ENCODE measurements at regions not wholly inside any gene's neighbourhood (a gene's known extent, or its start where the extent isn't known, plus 50 kb on each side); places are given as distances from the start of the nearest gene placed in this dataset.

DNA sequence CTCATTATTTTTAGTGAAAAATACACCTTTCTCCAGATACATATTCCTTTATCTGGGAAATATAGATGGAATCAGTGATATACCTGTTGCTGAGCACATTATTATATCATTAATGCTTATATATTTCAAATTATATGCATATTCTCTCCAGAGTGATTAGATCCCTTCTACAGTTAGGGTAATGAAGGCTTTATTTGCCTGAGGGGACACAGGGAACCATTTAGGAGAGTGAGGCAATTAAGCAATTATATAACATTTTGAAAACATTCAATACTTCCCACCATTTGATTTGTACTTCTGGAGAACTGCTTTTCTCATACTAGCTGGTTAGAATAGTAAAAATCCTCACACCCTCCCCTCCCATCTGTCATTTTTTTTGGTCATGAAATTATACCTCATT lies 212.8 kb upstream of the NOVA1 start:
- H3K36me3 ChIP-seq (ENCODE audit: low read depth), result no peaks in the 10 kb centered on the region
- no peak overlapping the region for H3K27ac ChIP-seq (ENCODE audit: poor library complexity, severe bottlenecking)
- TF ChIP-seq, protein P1, sequence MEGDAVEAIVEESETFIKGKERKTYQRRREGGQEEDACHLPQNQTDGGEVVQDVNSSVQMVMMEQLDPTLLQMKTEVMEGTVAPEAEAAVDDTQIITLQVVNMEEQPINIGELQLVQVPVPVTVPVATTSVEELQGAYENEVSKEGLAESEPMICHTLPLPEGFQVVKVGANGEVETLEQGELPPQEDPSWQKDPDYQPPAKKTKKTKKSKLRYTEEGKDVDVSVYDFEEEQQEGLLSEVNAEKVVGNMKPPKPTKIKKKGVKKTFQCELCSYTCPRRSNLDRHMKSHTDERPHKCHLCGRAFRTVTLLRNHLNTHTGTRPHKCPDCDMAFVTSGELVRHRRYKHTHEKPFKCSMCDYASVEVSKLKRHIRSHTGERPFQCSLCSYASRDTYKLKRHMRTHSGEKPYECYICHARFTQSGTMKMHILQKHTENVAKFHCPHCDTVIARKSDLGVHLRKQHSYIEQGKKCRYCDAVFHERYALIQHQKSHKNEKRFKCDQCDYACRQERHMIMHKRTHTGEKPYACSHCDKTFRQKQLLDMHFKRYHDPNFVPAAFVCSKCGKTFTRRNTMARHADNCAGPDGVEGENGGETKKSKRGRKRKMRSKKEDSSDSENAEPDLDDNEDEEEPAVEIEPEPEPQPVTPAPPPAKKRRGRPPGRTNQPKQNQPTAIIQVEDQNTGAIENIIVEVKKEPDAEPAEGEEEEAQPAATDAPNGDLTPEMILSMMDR (IDR thresholded peaks at IDR 0.05; ENCODE audit: poor library complexity, severe bottlenecking), result no peak
- no peaks in the 10 kb centered on the region for H3K4me1 ChIP-seq (ENCODE audit: insufficient read depth, poor library complexity, severe bottlenecking)
- ATAC-seq (ENCODE audit: low read depth) (no peak), DNase-seq (ENCODE audit: low spot score) (no peak)
- peaks cover 10% of the 10 kb centered on the region for H3K27me3 ChIP-seq (ENCODE audit: insufficient read depth, poor library complexity, severe bottlenecking)
- H3K9me3 ChIP-seq (ENCODE audit: severe bottlenecking), result no peaks in the 10 kb centered on the region
- H3K4me3 ChIP-seq (ENCODE audit: severe bottlenecking), result no peak overlapping the region

DNA sequence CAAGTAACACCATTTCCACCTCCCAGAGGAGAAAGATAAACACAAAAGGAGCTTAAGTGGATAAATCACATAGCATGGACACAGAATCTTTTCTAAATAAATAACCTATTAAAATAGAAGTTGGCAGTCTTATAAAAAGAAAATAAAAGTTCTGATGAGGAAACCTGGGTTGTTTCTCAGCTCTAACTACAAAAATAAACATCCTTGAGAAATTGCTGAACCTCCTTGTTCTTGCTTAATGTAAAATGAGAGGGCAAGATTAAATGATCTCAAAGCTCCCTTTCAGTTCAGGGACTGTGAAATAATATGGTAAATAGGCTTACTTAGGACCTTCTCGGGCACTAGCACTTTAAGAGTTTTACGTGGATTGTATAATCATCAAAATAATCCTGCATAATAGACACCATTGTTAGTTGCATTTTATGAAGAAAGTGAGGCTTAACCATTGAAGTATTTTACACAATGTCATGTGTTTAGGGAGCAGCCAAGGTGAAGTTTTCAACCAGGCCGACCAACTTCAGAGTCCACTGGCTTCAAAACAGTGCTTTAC lies 214.0 kb upstream of the NOVA1 start:
- Histone ChIP-seq H3K9me3 (ENCODE audit: severe bottlenecking) (no peaks in the 10 kb centered on the region), H3K27ac (ENCODE audit: poor library complexity, severe bottlenecking) (no peak overlapping the region), H3K27me3 (ENCODE audit: insufficient read depth, poor library complexity, severe bottlenecking) (peaks cover 10% of the 10 kb centered on the region), H3K36me3 (ENCODE audit: low read depth) (no peaks in the 10 kb centered on the region), H3K4me3 (ENCODE audit: severe bottlenecking) (no peak overlapping the region), H3K4me1 (ENCODE audit: insufficient read depth, poor library complexity, severe bottlenecking) (no peaks in the 10 kb centered on the region)
- ATAC-seq (ENCODE audit: low read depth) (no peak), DNase-seq (ENCODE audit: low spot score) (no peak)
- TF ChIP-seq, protein P1 (IDR thresholded peaks at IDR 0.05; ENCODE audit: poor library complexity, severe bottlenecking), result no peak

DNA sequence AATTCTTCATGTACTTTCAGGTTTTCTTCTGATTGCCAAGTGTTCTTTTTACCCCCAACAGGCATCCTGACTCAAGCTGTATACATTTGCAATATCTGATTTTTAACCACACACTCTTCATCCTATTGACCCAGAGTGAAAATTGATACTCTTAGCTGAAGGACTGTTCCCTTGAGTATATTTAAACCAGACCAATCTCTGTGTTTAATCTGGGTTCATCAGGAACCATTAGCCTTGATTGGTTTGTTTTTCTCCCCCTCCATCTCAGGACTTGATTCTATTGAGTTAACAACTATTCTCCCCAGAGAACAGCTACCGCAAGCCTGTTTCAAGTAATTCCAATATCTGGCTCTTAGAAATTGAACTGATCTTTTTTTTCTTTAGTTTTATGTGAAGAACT lies 222.3 kb upstream of the NOVA1 start:
- Histone ChIP-seq H3K9me3 (ENCODE audit: severe bottlenecking) (no peaks in the 10 kb centered on the region), H3K27ac (ENCODE audit: poor library complexity, severe bottlenecking) (no peak overlapping the region), H3K36me3 (ENCODE audit: low read depth) (no peaks in the 10 kb centered on the region), H3K4me3 (ENCODE audit: severe bottlenecking) (no peak overlapping the region), H3K27me3 (ENCODE audit: insufficient read depth, poor library complexity, severe bottlenecking) (peaks cover 14% of the 10 kb centered on the region), H3K4me1 (ENCODE audit: insufficient read depth, poor library complexity, severe bottlenecking) (no peaks in the 10 kb centered on the region)
- TF ChIP-seq, protein P1 (IDR thresholded peaks at IDR 0.05; ENCODE audit: poor library complexity, severe bottlenecking), result no peak
- ATAC-seq (ENCODE audit: low read depth), result 0 out of 3 replicates have a peak, but pooled peaks have one; percentile 36
- DNase-seq (ENCODE audit: low spot score), result no peak

DNA sequence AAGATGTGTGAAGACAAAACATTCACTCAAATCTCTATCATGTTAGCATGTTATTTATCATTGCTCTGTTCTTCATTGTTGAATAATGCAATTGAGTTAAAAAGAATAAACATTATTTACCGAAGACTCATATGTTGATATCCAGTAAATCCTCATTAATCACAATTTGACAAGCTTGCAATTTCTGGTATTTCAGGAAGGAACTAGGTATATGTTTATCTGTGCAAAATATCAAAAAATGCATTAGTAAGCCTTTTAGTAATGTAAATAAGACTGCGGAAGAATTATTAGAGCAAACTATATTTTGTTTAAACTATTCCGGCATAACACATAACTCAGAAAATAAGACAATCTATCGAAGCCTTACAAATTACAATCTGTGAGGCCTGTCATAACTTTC lies 222.7 kb upstream of the NOVA1 start:
- Histone ChIP-seq H3K27ac (ENCODE audit: poor library complexity, severe bottlenecking) (no peak overlapping the region), H3K4me1 (ENCODE audit: insufficient read depth, poor library complexity, severe bottlenecking) (no peaks in the 10 kb centered on the region), H3K27me3 (ENCODE audit: insufficient read depth, poor library complexity, severe bottlenecking) (peaks cover 16% of the 10 kb centered on the region), H3K36me3 (ENCODE audit: low read depth) (no peaks in the 10 kb centered on the region), H3K9me3 (ENCODE audit: severe bottlenecking) (no peaks in the 10 kb centered on the region), H3K4me3 (ENCODE audit: severe bottlenecking) (no peak overlapping the region)
- no peak for DNase-seq (ENCODE audit: low spot score)
- ATAC-seq (ENCODE audit: low read depth), result no peak; the same call in 2 of the 3 replicates
- TF ChIP-seq, protein P1 (IDR thresholded peaks at IDR 0.05; ENCODE audit: poor library complexity, severe bottlenecking), result no peak

DNA sequence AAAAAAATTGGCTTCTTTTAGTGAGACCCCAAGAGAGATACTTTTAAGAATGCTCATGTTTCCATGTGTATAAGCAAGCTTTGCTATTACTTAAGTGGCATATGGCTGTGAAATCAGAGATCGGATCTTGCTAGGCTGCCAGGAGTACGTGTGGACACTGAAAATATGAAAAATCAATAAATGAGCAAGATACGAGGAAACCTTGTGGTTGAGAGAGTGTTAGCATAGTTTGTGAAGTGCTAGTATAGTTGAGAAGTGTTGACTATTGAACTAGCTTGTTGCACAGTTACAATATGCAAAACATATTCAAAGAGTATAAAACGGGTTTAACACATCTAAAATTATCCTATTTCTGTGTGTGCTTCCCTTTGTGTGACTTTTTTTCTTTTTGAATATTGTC lies 230.9 kb upstream of the NOVA1 start:
- no peak overlapping the region for H3K27ac ChIP-seq (ENCODE audit: poor library complexity, severe bottlenecking)
- peaks cover 15% of the 10 kb centered on the region for H3K27me3 ChIP-seq (ENCODE audit: insufficient read depth, poor library complexity, severe bottlenecking)
- no peak overlapping the region for H3K4me3 ChIP-seq (ENCODE audit: severe bottlenecking)
- TF ChIP-seq, protein P1 (IDR thresholded peaks at IDR 0.05; ENCODE audit: poor library complexity, severe bottlenecking), result no peak
- H3K36me3 ChIP-seq (ENCODE audit: low read depth), result no peaks in the 10 kb centered on the region
- H3K4me1 ChIP-seq (ENCODE audit: insufficient read depth, poor library complexity, severe bottlenecking), result no peaks in the 10 kb centered on the region
- H3K9me3 ChIP-seq (ENCODE audit: severe bottlenecking), result no peaks in the 10 kb centered on the region
- DNase-seq (ENCODE audit: low spot score) (no peak), ATAC-seq (ENCODE audit: low read depth) (no peak)
